ENCODE measurements at regions not wholly inside any gene's neighbourhood (a gene's known extent, or its start where the extent isn't known, plus 50 kb on each side); places are given as distances from the start of the nearest gene placed in this dataset.

DNA sequence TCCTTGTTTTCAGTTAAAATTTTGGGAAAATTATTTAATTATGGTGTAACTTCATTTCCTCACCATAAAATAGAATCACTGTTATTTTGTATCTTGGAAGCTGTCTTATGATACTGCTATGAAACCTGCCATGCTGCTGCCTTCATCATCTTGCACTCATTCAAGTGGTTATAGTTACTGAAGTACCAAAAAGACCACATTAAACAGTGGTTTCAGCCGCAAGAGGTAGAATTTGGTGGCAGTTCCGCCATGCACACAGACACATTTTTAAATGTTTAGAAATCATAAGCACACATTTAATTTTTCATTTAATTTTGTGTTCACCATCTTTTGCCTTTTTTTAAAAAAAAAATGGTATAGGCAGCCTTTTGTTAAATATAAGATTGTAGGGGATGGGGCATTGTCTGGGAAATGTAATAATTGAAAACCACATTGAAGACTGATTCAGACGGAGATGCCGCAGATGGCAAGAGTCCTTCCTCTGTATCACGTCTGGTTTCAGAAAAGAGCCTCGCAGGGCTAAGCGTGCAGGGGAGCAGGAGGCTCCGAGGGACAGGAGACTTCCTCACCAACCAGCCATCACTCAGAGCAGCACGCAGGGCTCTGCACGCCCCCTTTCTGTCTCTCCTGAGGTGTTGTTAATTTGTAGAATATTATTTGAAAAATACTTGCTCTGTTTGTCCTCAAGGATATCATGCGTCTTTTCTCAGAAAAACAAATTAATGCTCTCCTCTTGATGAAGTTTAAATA, 115.2 kb upstream of the PELI2 start:
- Histone ChIP-seq H2AK5ac (ENCODE audit: low read length) (no peak overlapping the region), H3K79me1 (ENCODE audit: low read length) (no peaks in the 10 kb centered on the region), H3K9ac (ENCODE audit: low read length) (no peak overlapping the region), H4K12ac (ENCODE audit: low read depth, low read length) (no peak overlapping the region), H4K91ac (ENCODE audit: low read depth, low read length) (no peak overlapping the region), H3K4ac (ENCODE audit: low read depth, low read length) (no peak overlapping the region), H2BK12ac (ENCODE audit: low read length) (no peak overlapping the region), H3K4me3 (ENCODE audit: low read depth, low read length) (no peak overlapping the region), H3K14ac (ENCODE audit: low read length) (no peak overlapping the region), H3K79me2 (ENCODE audit: control insufficient read depth, insufficient read depth, low read length, poor library complexity) (no peaks in the 10 kb centered on the region), H4K8ac (ENCODE audit: low read depth, low read length) (no peak overlapping the region), H3K9me3 (ENCODE audit: insufficient read depth, low read depth, low read length) (no peaks in the 10 kb centered on the region), H3K27ac (ENCODE audit: low read depth, low read length) (no peak overlapping the region), H3K18ac (ENCODE audit: low read length) (no peak overlapping the region), H2BK5ac (ENCODE audit: low read depth, low read length, poor library complexity) (no peak overlapping the region), H3K27me3 (ENCODE audit: insufficient read depth, low read length) (no peaks in the 10 kb centered on the region), H3K4me1 (ENCODE audit: control insufficient read depth in 1 of 2, insufficient read depth in 2 of 2, low read length in 2 of 2) (no peaks in the 10 kb centered on the region), H2BK120ac (ENCODE audit: insufficient read depth, low read length, poor library complexity) (no peak overlapping the region), H3K23ac (ENCODE audit: low read length) (no peak overlapping the region), H3K4me2 (ENCODE audit: low read length) (no peak overlapping the region), H2AFZ (ENCODE audit: insufficient read depth, low read length, poor library complexity) (no peak overlapping the region), H3K36me3 (ENCODE audit: control insufficient read depth in 1 of 2, insufficient read depth in 2 of 2, low read length in 2 of 2) (no peaks in the 10 kb centered on the region)
- no peak for DNase-seq
- no CpG with 5 or more reads among the region's 11 CpGs for WGBS (ENCODE audit: extremely low coverage, insufficient coverage, insufficient read length)

DNA sequence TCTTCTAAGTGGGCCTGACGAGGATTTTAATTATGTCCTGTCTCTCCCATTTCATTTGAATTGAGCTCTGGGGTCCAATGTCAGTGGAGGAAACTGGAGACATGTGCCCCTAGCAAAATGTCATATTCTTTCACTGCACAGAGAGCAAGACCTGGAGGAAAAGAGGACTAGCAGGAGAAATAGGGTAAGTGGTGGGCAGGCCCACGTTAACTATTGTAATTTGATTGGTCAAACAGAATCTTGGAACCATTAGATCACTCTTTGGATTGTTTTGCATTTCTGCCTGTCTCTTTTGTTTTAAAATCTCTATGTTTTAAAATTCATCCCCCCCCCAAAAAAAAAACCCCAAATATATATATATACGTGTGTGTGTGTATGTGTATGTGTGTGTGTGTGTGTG, 113.9 kb upstream of the PELI2 start:
- Histone ChIP-seq H3K9me3 (ENCODE audit: insufficient read depth, low read depth, low read length) (no peaks in the 10 kb centered on the region), H3K9ac (ENCODE audit: low read length) (no peak overlapping the region), H2AK5ac (ENCODE audit: low read length) (no peak overlapping the region), H3K79me2 (ENCODE audit: control insufficient read depth, insufficient read depth, low read length, poor library complexity) (no peaks in the 10 kb centered on the region), H3K18ac (ENCODE audit: low read length) (no peak overlapping the region), H3K4me2 (ENCODE audit: low read length) (no peak overlapping the region), H3K23ac (ENCODE audit: low read length) (no peak overlapping the region), H3K79me1 (ENCODE audit: low read length) (no peaks in the 10 kb centered on the region), H2AFZ (ENCODE audit: insufficient read depth, low read length, poor library complexity) (no peak overlapping the region), H4K91ac (ENCODE audit: low read depth, low read length) (no peak overlapping the region), H2BK5ac (ENCODE audit: low read depth, low read length, poor library complexity) (no peak overlapping the region), H3K36me3 (ENCODE audit: control insufficient read depth in 1 of 2, insufficient read depth in 2 of 2, low read length in 2 of 2) (no peaks in the 10 kb centered on the region), H3K4me1 (ENCODE audit: control insufficient read depth in 1 of 2, insufficient read depth in 2 of 2, low read length in 2 of 2) (no peaks in the 10 kb centered on the region), H3K14ac (ENCODE audit: low read length) (no peak overlapping the region), H3K4ac (ENCODE audit: low read depth, low read length) (no peak overlapping the region), H2BK12ac (ENCODE audit: low read length) (no peak overlapping the region), H3K27ac (ENCODE audit: low read depth, low read length) (no peak overlapping the region), H3K4me3 (ENCODE audit: low read depth, low read length) (no peak overlapping the region), H3K27me3 (ENCODE audit: insufficient read depth, low read length) (no peaks in the 10 kb centered on the region), H4K12ac (ENCODE audit: low read depth, low read length) (no peak overlapping the region), H2BK120ac (ENCODE audit: insufficient read depth, low read length, poor library complexity) (no peak overlapping the region), H4K8ac (ENCODE audit: low read depth, low read length) (no peak overlapping the region)
- no CpG with 5 or more reads among the region's 3 CpGs for WGBS (ENCODE audit: extremely low coverage, insufficient coverage, insufficient read length)
- DNase-seq: no peak

- Histone ChIP-seq H3K27me3 (ENCODE audit: insufficient read depth, low read length) (no peaks in the 10 kb centered on the region), H3K9ac (ENCODE audit: low read length) (no peak overlapping the region), H3K27ac (ENCODE audit: low read depth, low read length) (no peak overlapping the region), H2BK5ac (ENCODE audit: low read depth, low read length, poor library complexity) (no peak overlapping the region), H3K18ac (ENCODE audit: low read length) (no peak overlapping the region), H3K4me1 (ENCODE audit: control insufficient read depth in 1 of 2, insufficient read depth in 2 of 2, low read length in 2 of 2) (no peaks in the 10 kb centered on the region), H3K14ac (ENCODE audit: low read length) (no peak overlapping the region), H4K8ac (ENCODE audit: low read depth, low read length) (no peak overlapping the region), H2AK5ac (ENCODE audit: low read length) (no peak overlapping the region), H3K9me3 (ENCODE audit: insufficient read depth, low read depth, low read length) (no peaks in the 10 kb centered on the region), H3K4ac (ENCODE audit: low read depth, low read length) (no peak overlapping the region), H2BK12ac (ENCODE audit: low read length) (no peak overlapping the region), H4K12ac (ENCODE audit: low read depth, low read length) (no peak overlapping the region), H3K79me2 (ENCODE audit: control insufficient read depth, insufficient read depth, low read length, poor library complexity) (no peaks in the 10 kb centered on the region), H3K23ac (ENCODE audit: low read length) (no peak overlapping the region), H2BK120ac (ENCODE audit: insufficient read depth, low read length, poor library complexity) (no peak overlapping the region), H2AFZ (ENCODE audit: insufficient read depth, low read length, poor library complexity) (no peak overlapping the region), H3K4me2 (ENCODE audit: low read length) (no peak overlapping the region), H4K91ac (ENCODE audit: low read depth, low read length) (no peak overlapping the region), H3K79me1 (ENCODE audit: low read length) (no peaks in the 10 kb centered on the region), H3K36me3 (ENCODE audit: control insufficient read depth in 1 of 2, insufficient read depth in 2 of 2, low read length in 2 of 2) (no peaks in the 10 kb centered on the region), H3K4me3 (ENCODE audit: low read depth, low read length) (no peak overlapping the region)
- peak; percentile 54 to 56 for DNase-seq
- no CpG with 5 or more reads among the region's 14 CpGs for WGBS (ENCODE audit: extremely low coverage, insufficient coverage, insufficient read length)
Observed at GRCh38 chr14:56004786-56005185, 113.4 kb upstream of the PELI2 start.

DNA sequence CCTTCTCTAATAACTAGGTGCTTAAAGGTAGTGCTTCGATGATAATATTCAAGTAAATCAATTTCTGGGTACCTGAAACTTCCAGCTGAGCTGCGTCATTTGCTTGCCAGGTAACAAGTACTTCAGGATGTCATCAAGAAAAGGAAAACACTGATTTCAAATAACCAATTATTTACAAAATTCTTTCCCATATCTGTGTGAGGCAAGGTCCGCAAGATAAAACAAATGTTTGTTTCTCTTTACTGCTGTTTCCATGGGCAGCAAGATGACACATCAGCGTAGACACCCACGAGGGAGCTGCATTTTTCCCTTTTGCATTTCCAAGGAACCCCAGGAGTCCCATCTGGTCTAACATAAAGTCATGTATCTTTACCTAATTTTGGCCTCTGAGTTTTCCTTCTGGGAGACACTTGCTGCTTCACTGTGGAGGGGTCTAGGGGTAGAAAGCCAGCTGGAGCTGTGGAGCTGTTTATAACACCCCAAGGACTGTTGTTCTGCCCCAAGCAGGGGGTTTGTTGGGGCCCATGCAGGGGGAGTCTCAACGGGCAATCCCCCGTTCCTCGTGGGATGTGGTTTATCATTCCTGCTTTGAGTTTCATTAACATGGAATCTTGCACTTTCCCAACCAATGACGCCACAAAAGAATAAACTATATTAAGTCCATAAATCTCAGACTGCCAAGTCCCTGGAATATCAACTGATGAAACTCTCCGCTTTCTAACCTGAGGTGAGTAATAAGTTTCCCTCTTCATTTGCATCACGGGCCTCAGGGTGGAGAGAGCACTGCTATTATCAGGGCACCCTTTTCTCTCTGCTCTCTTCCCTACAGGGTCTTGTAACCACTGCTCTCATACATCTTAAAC, 112.8 kb upstream of the PELI2 start:
- Histone ChIP-seq H4K12ac (ENCODE audit: low read depth, low read length) (no peak overlapping the region), H3K4me3 (ENCODE audit: low read depth, low read length) (no peak overlapping the region), H2BK12ac (ENCODE audit: low read length) (no peak overlapping the region), H3K9ac (ENCODE audit: low read length) (peak overlapping the region; percentile 12), H4K8ac (ENCODE audit: low read depth, low read length) (no peak overlapping the region), H2AFZ (ENCODE audit: insufficient read depth, low read length, poor library complexity) (no peak overlapping the region), H3K27ac (ENCODE audit: low read depth, low read length) (no peak overlapping the region), H3K27me3 (ENCODE audit: insufficient read depth, low read length) (no peaks in the 10 kb centered on the region), H3K9me3 (ENCODE audit: insufficient read depth, low read depth, low read length) (no peaks in the 10 kb centered on the region), H4K91ac (ENCODE audit: low read depth, low read length) (no peak overlapping the region), H2AK5ac (ENCODE audit: low read length) (no peak overlapping the region), H3K23ac (ENCODE audit: low read length) (no peak overlapping the region), H2BK120ac (ENCODE audit: insufficient read depth, low read length, poor library complexity) (no peak overlapping the region), H3K79me1 (ENCODE audit: low read length) (no peaks in the 10 kb centered on the region), H3K4me2 (ENCODE audit: low read length) (no peak overlapping the region), H3K36me3 (ENCODE audit: control insufficient read depth in 1 of 2, insufficient read depth in 2 of 2, low read length in 2 of 2) (no peaks in the 10 kb centered on the region), H2BK5ac (ENCODE audit: low read depth, low read length, poor library complexity) (no peak overlapping the region), H3K18ac (ENCODE audit: low read length) (no peak overlapping the region), H3K4me1 (ENCODE audit: control insufficient read depth in 1 of 2, insufficient read depth in 2 of 2, low read length in 2 of 2) (no peaks in the 10 kb centered on the region), H3K79me2 (ENCODE audit: control insufficient read depth, insufficient read depth, low read length, poor library complexity) (no peaks in the 10 kb centered on the region), H3K4ac (ENCODE audit: low read depth, low read length) (no peak overlapping the region), H3K14ac (ENCODE audit: low read length) (no peak overlapping the region)
- DNase-seq: peak; percentile 31 to 67
- WGBS (ENCODE audit: extremely low coverage, insufficient coverage, insufficient read length): no CpG with 5 or more reads among the region's 11 CpGs

Data from trophoblast cell (in vitro differentiated cells and primary cell).